ENCODE measurements at regions not wholly inside any gene's neighbourhood (a gene's known extent, or its start where the extent isn't known, plus 50 kb on each side); places are given as distances from the start of the nearest gene placed in this dataset.

DNA sequence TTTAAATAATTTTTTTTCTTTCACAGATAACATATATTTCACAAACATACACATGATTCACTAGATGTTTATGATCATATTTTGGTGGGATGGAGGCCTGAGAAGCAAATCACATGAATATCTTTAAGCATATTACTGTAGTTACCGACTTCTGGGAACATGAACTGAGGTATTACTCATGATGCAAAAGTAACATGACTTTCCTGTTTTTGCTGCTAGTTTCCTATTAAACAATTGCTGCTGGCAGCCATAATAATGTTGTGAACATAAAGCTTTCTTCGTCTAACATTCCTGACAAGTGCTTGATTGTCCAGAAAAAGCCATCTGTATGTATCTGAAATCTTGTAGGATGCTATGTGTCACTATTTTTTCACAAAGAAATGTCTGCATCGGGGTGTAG lies 145.4 kb downstream of the MTX2 start:
- H3K4me3 Mint-ChIP-seq: no peak overlapping the region
- Histone ChIP-seq H3K27ac (ENCODE audit: low read depth, low read length) (no peak overlapping the region), H3K4me1 (ENCODE audit: control insufficient read depth in 2 of 2, insufficient read depth in 2 of 2, low read length in 2 of 2) (no peaks in the 10 kb centered on the region), H3K4me3 (ENCODE audit: low read length) (no peak overlapping the region), H3K27me3 (ENCODE audit: control insufficient read depth in 2 of 2, insufficient read depth in 2 of 2, low read length in 2 of 2) (peaks cover 2 to 8% of the 10 kb centered on the region in 2 donors), H3K9me3 (ENCODE audit: control insufficient read depth in 2 of 3, low read length in 3 of 3) (no peaks in the 10 kb centered on the region), H3K36me3 (ENCODE audit: control insufficient read depth in 2 of 3, insufficient read depth in 3 of 3, low read length in 3 of 3) (no peaks in the 10 kb centered on the region)
- H3K27me3 Mint-ChIP-seq: peaks cover 38 to 57% (median 41%) of the 10 kb centered on the region in 5 donors
- intact Hi-C loops (cut with micrococcal nuclease): no loop called here
- no peaks in the 10 kb centered on the region for H3K9me3 Mint-ChIP-seq
- H3K27ac Mint-ChIP-seq: no peak overlapping the region
- H3K4me1 Mint-ChIP-seq: no peaks in the 10 kb centered on the region
- CTCF ChIA-PET: no interaction called here
- no peaks in the 10 kb centered on the region for H3K36me3 Mint-ChIP-seq
- DNase-seq (no peak), ATAC-seq (no peak)
- POLR2A ChIA-PET: no interaction called here

DNA sequence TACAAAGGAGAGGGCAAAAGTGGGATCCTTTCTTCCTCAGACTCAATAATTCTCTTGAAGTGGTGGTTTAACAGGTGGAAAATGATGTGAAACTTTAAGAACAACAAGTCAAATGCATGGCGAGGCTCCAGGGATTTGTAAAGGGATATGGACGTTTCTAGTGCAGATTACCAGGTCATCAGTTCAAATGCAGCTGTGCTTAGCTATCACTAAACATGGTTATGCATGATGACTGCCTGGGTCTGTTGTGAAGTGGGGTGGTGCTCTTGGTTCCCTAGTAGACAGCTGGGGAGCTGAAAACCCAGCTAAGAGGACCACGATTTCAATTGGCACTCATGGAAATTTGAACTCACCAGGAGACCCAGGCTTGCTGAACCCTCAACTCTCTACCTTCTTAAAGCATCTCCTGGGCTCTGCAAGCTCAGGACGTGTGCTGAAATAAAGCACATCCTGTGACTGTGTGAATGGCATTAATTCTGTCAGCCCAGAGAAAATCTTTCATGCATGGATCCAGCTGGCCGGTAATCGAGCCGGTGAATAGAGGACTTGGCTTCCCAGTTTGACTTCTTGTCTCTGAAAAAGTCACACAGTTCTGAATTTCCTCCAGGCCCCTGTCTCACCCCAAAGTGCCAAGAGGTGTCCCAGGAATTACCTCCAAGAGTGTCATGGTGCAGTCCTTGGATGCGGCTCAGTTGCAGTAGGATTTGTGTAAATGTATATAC lies 146.1 kb downstream of the MTX2 start:
- ATAC-seq (no peak), DNase-seq (no peak)
- ChIA-PET POLR2A (no interaction called here), CTCF (no interaction called here)
- H3K4me3 ChIP-seq (ENCODE audit: low read length): no peak overlapping the region
- H3K36me3 ChIP-seq (ENCODE audit: control insufficient read depth in 2 of 3, insufficient read depth in 3 of 3, low read length in 3 of 3): no peaks in the 10 kb centered on the region
- intact Hi-C loops (cut with micrococcal nuclease): no loop called here
- peaks cover 33 to 56% (median 36%) of the 10 kb centered on the region in 5 donors for H3K27me3 Mint-ChIP-seq
- H3K27ac Mint-ChIP-seq: no peak overlapping the region
- H3K4me1 Mint-ChIP-seq: no peaks in the 10 kb centered on the region
- H3K36me3 Mint-ChIP-seq: no peaks in the 10 kb centered on the region
- H3K9me3 Mint-ChIP-seq: no peaks in the 10 kb centered on the region
- no peak overlapping the region for H3K4me3 Mint-ChIP-seq
- H3K27ac ChIP-seq (ENCODE audit: low read depth, low read length): no peak overlapping the region
- no peaks in the 10 kb centered on the region for H3K4me1 ChIP-seq (ENCODE audit: control insufficient read depth in 2 of 2, insufficient read depth in 2 of 2, low read length in 2 of 2)
- peaks cover 2 to 8% of the 10 kb centered on the region in 2 donors for H3K27me3 ChIP-seq (ENCODE audit: control insufficient read depth in 2 of 2, insufficient read depth in 2 of 2, low read length in 2 of 2)
- no peaks in the 10 kb centered on the region for H3K9me3 ChIP-seq (ENCODE audit: control insufficient read depth in 2 of 3, low read length in 3 of 3)

DNA sequence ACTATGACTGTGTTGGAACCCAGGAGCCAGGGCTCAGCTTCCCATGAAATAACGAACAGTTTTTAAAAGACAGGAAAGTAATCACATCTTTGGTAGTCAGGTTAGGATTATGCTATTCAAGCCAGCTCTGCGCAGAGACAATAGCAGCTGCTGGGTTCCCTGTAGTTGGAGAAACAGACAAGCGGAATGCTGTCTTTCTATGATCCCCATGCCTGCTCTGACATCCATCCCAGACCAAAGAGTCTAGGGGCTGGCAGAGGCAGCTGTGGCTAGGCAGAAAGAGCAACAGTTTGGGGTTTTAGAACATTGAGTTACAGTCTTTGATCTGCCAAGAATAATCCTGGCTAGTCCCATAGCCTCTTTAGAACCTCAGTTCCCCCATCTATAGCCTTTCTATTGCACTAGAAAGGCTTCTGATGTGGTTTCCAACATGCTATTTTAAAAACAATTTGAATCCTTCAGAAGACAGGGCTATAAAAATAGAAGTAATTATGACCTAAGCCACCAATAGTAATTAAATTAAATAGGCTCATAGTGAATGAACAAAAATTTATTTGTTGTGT lies 146.8 kb downstream of the MTX2 start:
- Histone ChIP-seq H3K36me3 (ENCODE audit: control insufficient read depth in 2 of 3, insufficient read depth in 3 of 3, low read length in 3 of 3) (no peaks in the 10 kb centered on the region), H3K27ac (ENCODE audit: low read depth, low read length) (no peak overlapping the region), H3K9me3 (ENCODE audit: control insufficient read depth in 2 of 3, low read length in 3 of 3) (no peaks in the 10 kb centered on the region), H3K27me3 (ENCODE audit: control insufficient read depth in 2 of 2, insufficient read depth in 2 of 2, low read length in 2 of 2) (peaks cover 2 to 8% of the 10 kb centered on the region in 2 donors), H3K4me3 (ENCODE audit: low read length) (no peak overlapping the region), H3K4me1 (ENCODE audit: control insufficient read depth in 2 of 2, insufficient read depth in 2 of 2, low read length in 2 of 2) (no peaks in the 10 kb centered on the region)
- intact Hi-C loops (cut with micrococcal nuclease): no loop called here
- Mint-ChIP-seq H3K36me3 (no peaks in the 10 kb centered on the region), H3K4me1 (no peaks in the 10 kb centered on the region), H3K4me3 (no peak overlapping the region), H3K27me3 (peaks cover 29 to 52% (median 35%) of the 10 kb centered on the region in 5 donors), H3K27ac (no peak overlapping the region), H3K9me3 (no peaks in the 10 kb centered on the region)
- ChIA-PET CTCF (no interaction called here), POLR2A (no interaction called here)
- DNase-seq (no peak), ATAC-seq (no peak)

DNA sequence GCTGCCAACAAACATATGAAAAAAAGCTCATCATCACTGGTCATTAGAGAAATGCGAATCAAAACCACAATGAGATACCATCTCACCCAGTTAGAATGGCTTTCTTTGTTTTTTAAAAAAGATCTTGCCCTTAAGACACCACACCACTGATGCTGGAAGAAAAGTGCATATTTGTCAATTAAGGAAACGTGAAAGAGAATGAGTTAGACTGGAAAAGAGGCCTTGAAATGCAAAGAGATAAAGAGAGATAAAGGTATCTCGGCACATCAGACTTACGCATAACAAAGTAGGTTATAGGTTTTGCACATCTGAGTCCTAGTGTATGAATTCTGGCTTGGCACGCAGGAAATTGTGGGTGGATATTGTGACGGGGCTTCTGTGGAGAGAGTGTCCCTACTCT lies 149.5 kb downstream of the MTX2 start:
- Mint-ChIP-seq H3K27ac (no peak overlapping the region), H3K27me3 (peaks cover 14 to 47% (median 34%) of the 10 kb centered on the region in 5 donors), H3K4me3 (no peak overlapping the region), H3K36me3 (no peaks in the 10 kb centered on the region), H3K4me1 (no peaks in the 10 kb centered on the region), H3K9me3 (peaks cover 0 to 1% (median 0%) of the 10 kb centered on the region in 11 donors)
- ChIA-PET CTCF (interaction anchor here (0.9 kb wide), 1 partner anchor 36 kb away, joined by 3 read pairs; no protein-coding TSS in a partner anchor), POLR2A (no interaction called here)
- H3K27ac ChIP-seq (ENCODE audit: low read depth, low read length): no peak overlapping the region
- no peaks in the 10 kb centered on the region for H3K9me3 ChIP-seq (ENCODE audit: control insufficient read depth in 2 of 3, low read length in 3 of 3)
- DNase-seq (no peak), ATAC-seq (no peak)
- no peaks in the 10 kb centered on the region for H3K36me3 ChIP-seq (ENCODE audit: control insufficient read depth in 2 of 3, insufficient read depth in 3 of 3, low read length in 3 of 3)
- peaks cover 0 to 2% of the 10 kb centered on the region in 2 donors for H3K27me3 ChIP-seq (ENCODE audit: control insufficient read depth in 2 of 2, insufficient read depth in 2 of 2, low read length in 2 of 2)
- intact Hi-C loops (cut with micrococcal nuclease): no loop called here
- no peaks in the 10 kb centered on the region for H3K4me1 ChIP-seq (ENCODE audit: control insufficient read depth in 2 of 2, insufficient read depth in 2 of 2, low read length in 2 of 2)
- H3K4me3 ChIP-seq (ENCODE audit: low read length): no peak overlapping the region

DNA sequence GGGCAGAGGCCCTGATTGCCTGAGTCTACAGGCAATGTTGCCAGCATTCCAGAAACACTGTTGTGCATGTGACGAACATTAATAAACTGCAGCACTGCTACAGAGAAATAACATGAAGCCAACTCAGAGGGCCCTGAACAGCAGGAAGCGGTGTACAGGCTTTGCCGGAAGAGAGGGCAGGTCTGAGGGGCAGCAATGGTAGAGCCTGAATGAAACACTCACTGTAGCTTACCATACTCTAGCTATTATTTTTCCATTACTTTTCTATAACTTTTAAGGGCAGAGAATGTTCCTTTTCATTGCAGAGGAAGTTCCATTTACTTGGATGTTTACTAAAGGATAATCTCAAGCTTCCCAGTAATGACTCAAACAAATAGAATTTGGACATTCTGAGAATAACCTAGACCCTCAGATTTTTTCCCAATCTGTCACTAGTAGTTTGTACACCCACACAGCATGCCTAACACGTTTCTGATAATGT lies 150.4 kb downstream of the MTX2 start:
- Mint-ChIP-seq H3K4me1 (no peaks in the 10 kb centered on the region), H3K27ac (no peak overlapping the region), H3K4me3 (no peak overlapping the region), H3K9me3 (peaks cover 0 to 2% (median 0%) of the 10 kb centered on the region in 11 donors), H3K36me3 (no peaks in the 10 kb centered on the region), H3K27me3 (peaks cover 13 to 46% (median 32%) of the 10 kb centered on the region in 5 donors)
- DNase-seq (no peak), ATAC-seq (no peak)
- H3K4me1 ChIP-seq (ENCODE audit: control insufficient read depth in 2 of 2, insufficient read depth in 2 of 2, low read length in 2 of 2): no peaks in the 10 kb centered on the region
- peaks cover 0 to 2% of the 10 kb centered on the region in 2 donors for H3K27me3 ChIP-seq (ENCODE audit: control insufficient read depth in 2 of 2, insufficient read depth in 2 of 2, low read length in 2 of 2)
- no peaks in the 10 kb centered on the region for H3K36me3 ChIP-seq (ENCODE audit: control insufficient read depth in 2 of 3, insufficient read depth in 3 of 3, low read length in 3 of 3)
- intact Hi-C loops (cut with micrococcal nuclease): no loop called here
- no peak overlapping the region for H3K4me3 ChIP-seq (ENCODE audit: low read length)
- H3K27ac ChIP-seq (ENCODE audit: low read depth, low read length): no peak overlapping the region
- CTCF ChIA-PET: interaction anchor here (0.9 kb wide), 1 partner anchor 35 kb away, joined by 3 read pairs; no protein-coding TSS in a partner anchor
- H3K9me3 ChIP-seq (ENCODE audit: control insufficient read depth in 2 of 3, low read length in 3 of 3): no peaks in the 10 kb centered on the region
- POLR2A ChIA-PET: no interaction called here

DNA sequence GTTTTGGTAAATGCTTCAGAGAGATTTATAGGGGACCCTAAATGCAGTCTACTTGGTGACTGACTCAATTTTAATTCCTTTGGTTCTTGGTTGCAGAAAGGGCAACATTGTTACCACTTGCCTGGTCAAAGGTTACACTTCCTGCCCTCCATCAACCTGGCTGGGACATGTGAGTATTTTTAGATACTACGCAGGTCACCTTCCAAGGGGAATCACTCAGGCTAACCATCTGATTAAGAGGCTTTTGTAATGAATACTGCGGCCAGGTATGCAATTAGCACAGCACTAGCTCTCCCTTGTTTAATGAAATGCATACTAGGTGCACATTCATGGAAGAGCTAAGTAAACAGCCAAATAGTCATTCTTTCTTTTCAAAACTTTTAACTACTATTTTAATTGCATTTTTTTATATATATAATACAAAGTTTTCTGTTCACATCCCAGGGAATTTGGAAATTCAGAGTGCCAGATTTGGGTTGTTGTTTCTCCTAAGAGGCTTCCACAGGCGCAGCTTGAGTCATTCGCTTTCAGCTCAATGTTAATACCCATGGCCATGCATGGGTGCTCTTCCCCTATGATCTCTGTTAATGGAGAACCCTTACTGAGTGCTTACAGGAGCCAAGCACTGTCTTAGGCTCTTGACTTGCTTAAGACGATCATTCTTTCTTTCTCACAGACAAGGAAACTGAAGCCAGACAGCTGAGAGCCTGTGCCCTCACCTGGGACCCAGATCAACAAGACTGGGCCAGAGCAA lies 152.2 kb downstream of the MTX2 start:
- no peak overlapping the region for H3K4me3 Mint-ChIP-seq
- ChIA-PET CTCF (interaction anchor here (0.6 kb wide), 1 partner anchor 82 kb away, joined by 4 read pairs; no protein-coding TSS in a partner anchor), POLR2A (no interaction called here)
- Histone ChIP-seq H3K27me3 (ENCODE audit: control insufficient read depth in 2 of 2, insufficient read depth in 2 of 2, low read length in 2 of 2) (no peaks in the 10 kb centered on the region), H3K27ac (ENCODE audit: low read depth, low read length) (no peak overlapping the region), H3K36me3 (ENCODE audit: control insufficient read depth in 2 of 3, insufficient read depth in 3 of 3, low read length in 3 of 3) (no peaks in the 10 kb centered on the region), H3K9me3 (ENCODE audit: control insufficient read depth in 2 of 3, low read length in 3 of 3) (no peaks in the 10 kb centered on the region), H3K4me3 (ENCODE audit: low read length) (no peak overlapping the region), H3K4me1 (ENCODE audit: control insufficient read depth in 2 of 2, insufficient read depth in 2 of 2, low read length in 2 of 2) (no peaks in the 10 kb centered on the region)
- ATAC-seq (no peak), DNase-seq (no peak)
- intact Hi-C loops (cut with micrococcal nuclease): no loop called here
- H3K9me3 Mint-ChIP-seq: peaks cover 0 to 2% (median 0%) of the 10 kb centered on the region in 11 donors
- peaks cover 12 to 40% (median 27%) of the 10 kb centered on the region in 5 donors for H3K27me3 Mint-ChIP-seq
- no peaks in the 10 kb centered on the region for H3K36me3 Mint-ChIP-seq
- no peak overlapping the region for H3K27ac Mint-ChIP-seq
- H3K4me1 Mint-ChIP-seq: no peaks in the 10 kb centered on the region
